HEK293 (cell line): ENCODE measurements at regions not wholly inside any gene's neighbourhood (a gene's known extent, or its start where the extent isn't known, plus 50 kb on each side); places are given as distances from the start of the nearest gene placed in this dataset.

ENCODE experiments used
- CTCF ChIA-PET: fragments of 350-600 bp; formaldehyde crosslinking; extraction: SDS; loops from one replicate; lab custom pipeline; 2021; ENCODE audit warnings: antibody characterized with exemption; lab: Yijun Ruan, JAX
- POLR2A ChIA-PET: fragments of 300-600 bp; formaldehyde crosslinking; extraction: SDS; loops from one replicate; lab custom pipeline; 2020; ENCODE audit warnings: antibody characterized with exemption, inconsistent platforms; lab: Yijun Ruan, JAX
- H3K27ac ChIP-seq: fragments of 200-500 bp; sonication (Bioruptor generic); 2 replicates; pipeline ENCODE4 v1.5.1; 2014; ENCODE audit warnings: low read depth, low read length, control low read depth, inconsistent platforms; ENCODE audit errors: extremely low read depth
- H3K36me3 ChIP-seq, 2 experiments: fragments of 200-500 bp in 1 of 2; sonication (Bioruptor generic) in 1 of 2; 1 replicate in 1 of 2; 2 replicates in 1 of 2; pipeline ENCODE4 v1.5.1; 2014 to 2017; ENCODE audit warnings: inconsistent platforms in 2 of 2, low read length in 2 of 2; ENCODE audit not compliant: control insufficient read depth in 2 of 2, insufficient read depth in 1 of 2
- H3K4me1 ChIP-seq: fragments of 200-500 bp; sonication (Bioruptor generic); 2 replicates; pipeline ENCODE4 v1.5.1; 2014; ENCODE audit warnings: mild to moderate bottlenecking, low read length, inconsistent platforms; ENCODE audit not compliant: control insufficient read depth, insufficient read depth
- H3K4me3 ChIP-seq: 2 replicates; pipeline ENCODE4 v1.5.1; 2011; ENCODE audit warnings: low read depth, mild to moderate bottlenecking, control low read depth, low read length, moderate library complexity
- H3K9me3 ChIP-seq: fragments of 200-500 bp; sonication (Bioruptor generic); 2 replicates; pipeline ENCODE4 v1.5.1; 2014; ENCODE audit warnings: low read depth, low read length, inconsistent platforms; ENCODE audit not compliant: control insufficient read depth, insufficient read depth
- GLIS2 ChIP-seq: fragments of 450-650 bp; formaldehyde crosslinking; IDR thresholded peaks from 2 replicates; pipeline ENCODE4 v1.5.1; 2016; ENCODE audit warnings: missing biosample characterization, missing genetic modification characterization
- REPIN1 ChIP-seq: fragments of 450-650 bp; formaldehyde crosslinking; IDR thresholded peaks from 2 replicates; pipeline ENCODE4 v1.5.1; 2017; ENCODE audit warnings: missing biosample characterization, missing genetic modification characterization, low read depth
- ZNF2 ChIP-seq: fragments of 450-650 bp; formaldehyde crosslinking; IDR thresholded peaks from 2 replicates; pipeline ENCODE4 v1.5.1; 2016; ENCODE audit warnings: missing biosample characterization, missing genetic modification characterization
- ZNF274 ChIP-seq, 2 experiments: fragments of 200-500 bp in 1 of 2; fragments of 450-650 bp in 1 of 2; sonication (Bioruptor generic) in 1 of 2; formaldehyde crosslinking in 1 of 2; IDR thresholded peaks; 2 replicates each; pipeline versions ENCODE4 v1.5.1 to v1.6.1; 2014 to 2016; ENCODE audit warnings: borderline replicate concordance in 1 of 2, inconsistent platforms in 1 of 2, low read length in 1 of 2, missing biosample characterization in 1 of 2, missing genetic modification characterization in 1 of 2
- ZNF311 ChIP-seq: fragments of 450-650 bp; formaldehyde crosslinking; IDR thresholded peaks from 2 replicates; pipeline ENCODE4 v1.5.1; 2017; ENCODE audit warnings: missing biosample characterization, missing genetic modification characterization, borderline replicate concordance
- ZNF37A ChIP-seq: fragments of 450-650 bp; IDR thresholded peaks from 2 replicates; pipeline ENCODE4 v1.5.1; 2018; ENCODE audit warnings: missing biosample characterization, missing genetic modification characterization
- ZNF544 ChIP-seq: fragments of 450-650 bp; formaldehyde crosslinking; IDR thresholded peaks from 2 replicates; pipeline ENCODE4 v1.5.0; 2017; ENCODE audit warnings: missing biosample characterization, missing genetic modification characterization
- ZNF621 ChIP-seq: fragments of 450-650 bp; formaldehyde crosslinking; IDR thresholded peaks from 2 replicates; pipeline ENCODE4 v1.5.1; 2017; ENCODE audit warnings: missing biosample characterization, missing genetic modification characterization
- ZNF654 ChIP-seq: fragments of 450-650 bp; formaldehyde crosslinking; IDR thresholded peaks from 2 replicates; pipeline ENCODE4 v1.5.1; 2016; ENCODE audit warnings: low read depth, missing biosample characterization, missing genetic modification characterization
- ZNF701 ChIP-seq: fragments of 450-650 bp; formaldehyde crosslinking; IDR thresholded peaks from 2 replicates; pipeline ENCODE4 v1.5.1; 2016; ENCODE audit warnings: missing biosample characterization, missing genetic modification characterization
- ZNF837 ChIP-seq: fragments of 450-650 bp; formaldehyde crosslinking; IDR thresholded peaks from 2 replicates; pipeline ENCODE4 v1.5.1; 2016; ENCODE audit warnings: missing biosample characterization, missing genetic modification characterization
- ZSCAN23 ChIP-seq: fragments of 450-650 bp; formaldehyde crosslinking; IDR thresholded peaks from 2 replicates; pipeline ENCODE4 v1.5.1; 2016; ENCODE audit warnings: missing biosample characterization, missing genetic modification characterization
- TF ChIP-seq, protein P1 (sequence below): fragments of 450-650 bp; formaldehyde crosslinking; IDR thresholded peaks from 2 replicates; pipeline ENCODE4 v1.5.1; 2016; ENCODE audit warnings: missing biosample characterization, missing genetic modification characterization
- TF ChIP-seq, protein P2 (sequence below): fragments of 450-650 bp; formaldehyde crosslinking; IDR thresholded peaks from 2 replicates; pipeline ENCODE4; 2016; ENCODE audit warnings: missing biosample characterization, missing genetic modification characterization
- TF ChIP-seq, protein P3 (sequence below): fragments of 450-650 bp; formaldehyde crosslinking; IDR thresholded peaks from 2 replicates; pipeline ENCODE4 v1.5.1; 2017; ENCODE audit warnings: missing biosample characterization, missing genetic modification characterization
- TF ChIP-seq, protein P4 (sequence below): fragments of 450-650 bp; formaldehyde crosslinking; IDR thresholded peaks from 2 replicates; pipeline ENCODE4 v1.5.1; 2016; ENCODE audit warnings: missing biosample characterization, missing genetic modification characterization
- TF ChIP-seq, protein P5 (sequence below): fragments of 450-650 bp; formaldehyde crosslinking; IDR thresholded peaks from 2 replicates; pipeline ENCODE4 v1.5.1; 2016; ENCODE audit warnings: missing biosample characterization, missing genetic modification characterization

DNA sequence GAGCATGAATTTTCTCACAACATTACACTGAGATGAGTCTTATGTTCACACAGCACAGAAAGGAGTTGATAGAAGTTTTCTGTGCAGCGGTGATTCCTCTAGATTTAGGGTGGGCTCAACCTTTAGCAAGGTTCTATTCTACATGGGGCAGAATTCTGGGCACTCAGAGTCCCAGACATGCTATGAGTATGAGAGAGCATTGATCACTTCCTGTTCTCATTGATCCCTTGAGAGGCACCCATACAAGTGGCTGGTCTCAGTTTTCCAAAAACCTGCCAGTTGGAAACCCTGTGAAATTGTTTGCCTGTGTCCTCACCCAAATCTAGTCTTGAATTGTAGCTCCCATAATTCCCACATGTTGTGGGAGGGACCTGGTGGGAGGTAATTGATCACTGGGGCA lies 112.5 kb upstream of the NR2F2 start (continued):
- TF ChIP-seq, protein P1, sequence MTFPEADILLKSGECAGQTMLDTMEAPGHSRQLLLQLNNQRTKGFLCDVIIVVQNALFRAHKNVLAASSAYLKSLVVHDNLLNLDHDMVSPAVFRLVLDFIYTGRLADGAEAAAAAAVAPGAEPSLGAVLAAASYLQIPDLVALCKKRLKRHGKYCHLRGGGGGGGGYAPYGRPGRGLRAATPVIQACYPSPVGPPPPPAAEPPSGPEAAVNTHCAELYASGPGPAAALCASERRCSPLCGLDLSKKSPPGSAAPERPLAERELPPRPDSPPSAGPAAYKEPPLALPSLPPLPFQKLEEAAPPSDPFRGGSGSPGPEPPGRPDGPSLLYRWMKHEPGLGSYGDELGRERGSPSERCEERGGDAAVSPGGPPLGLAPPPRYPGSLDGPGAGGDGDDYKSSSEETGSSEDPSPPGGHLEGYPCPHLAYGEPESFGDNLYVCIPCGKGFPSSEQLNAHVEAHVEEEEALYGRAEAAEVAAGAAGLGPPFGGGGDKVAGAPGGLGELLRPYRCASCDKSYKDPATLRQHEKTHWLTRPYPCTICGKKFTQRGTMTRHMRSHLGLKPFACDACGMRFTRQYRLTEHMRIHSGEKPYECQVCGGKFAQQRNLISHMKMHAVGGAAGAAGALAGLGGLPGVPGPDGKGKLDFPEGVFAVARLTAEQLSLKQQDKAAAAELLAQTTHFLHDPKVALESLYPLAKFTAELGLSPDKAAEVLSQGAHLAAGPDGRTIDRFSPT (tag by site-specific recombination): no peak
- TF ChIP-seq ZNF621 (tag by site-specific recombination): no peak
- TF ChIP-seq GLIS2 (tag by site-specific recombination): no peak
- no peak for TF ChIP-seq ZNF37A (tag by site-specific recombination)
- no peak for TF ChIP-seq ZNF701

DNA sequence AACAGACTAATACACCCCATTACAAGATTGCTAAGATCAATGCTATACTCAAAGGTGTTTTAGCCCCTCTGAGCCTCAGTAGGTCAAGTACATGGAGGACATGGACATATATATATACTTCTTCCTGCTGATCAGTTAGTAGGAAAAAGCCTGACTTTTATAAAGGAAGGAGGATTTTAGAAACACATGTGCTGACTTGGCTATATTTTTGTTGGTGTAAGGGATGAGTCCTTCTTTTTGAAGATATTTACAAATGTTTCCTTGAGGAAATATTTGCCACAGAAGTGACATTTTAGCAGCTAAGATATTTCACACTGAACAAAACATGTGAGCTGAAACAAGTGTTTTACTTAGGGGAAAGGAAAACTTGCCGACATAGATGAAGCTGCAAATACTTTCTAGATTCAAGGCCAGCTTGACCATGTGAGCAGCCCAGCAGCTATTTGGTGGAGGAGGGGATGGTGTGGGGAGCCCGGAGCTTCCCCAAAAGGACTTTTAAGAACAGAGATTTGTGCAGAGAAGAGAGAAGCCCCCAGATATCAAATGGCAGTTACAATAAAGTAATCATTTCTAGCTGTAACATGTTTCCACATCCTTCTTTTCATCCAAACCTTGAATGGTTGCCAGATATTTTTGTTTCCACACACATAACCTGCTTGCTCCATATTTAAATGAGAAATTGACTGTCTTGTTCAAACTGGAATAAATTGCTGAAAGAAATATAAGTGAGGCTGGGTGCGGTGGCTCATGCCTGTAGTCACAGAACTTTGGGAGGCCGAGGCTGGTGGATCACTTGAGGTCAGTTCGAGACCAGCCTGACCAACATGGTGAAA lies 111.7 kb upstream of the NR2F2 start:
- H3K27ac ChIP-seq: no peak overlapping the region
- H3K4me3 ChIP-seq: no peak overlapping the region
- ChIA-PET CTCF (no interaction called here), POLR2A (no interaction called here)
- no peaks in the 10 kb centered on the region for H3K4me1 ChIP-seq
- no peak for TF ChIP-seq ZNF311
- TF ChIP-seq ZNF2: no peak
- TF ChIP-seq REPIN1 (tag by site-specific recombination): no peak
- TF ChIP-seq, protein P2, sequence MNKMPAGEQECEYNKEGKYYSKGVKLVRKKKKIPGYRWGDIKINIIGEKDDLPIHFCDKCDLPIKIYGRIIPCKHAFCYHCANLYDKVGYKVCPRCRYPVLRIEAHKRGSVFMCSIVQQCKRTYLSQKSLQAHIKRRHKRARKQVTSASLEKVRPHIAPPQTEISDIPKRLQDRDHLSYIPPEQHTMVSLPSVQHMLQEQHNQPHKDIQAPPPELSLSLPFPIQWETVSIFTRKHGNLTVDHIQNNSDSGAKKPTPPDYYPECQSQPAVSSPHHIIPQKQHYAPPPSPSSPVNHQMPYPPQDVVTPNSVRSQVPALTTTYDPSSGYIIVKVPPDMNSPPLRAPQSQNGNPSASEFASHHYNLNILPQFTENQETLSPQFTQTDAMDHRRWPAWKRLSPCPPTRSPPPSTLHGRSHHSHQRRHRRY (tag by site-specific recombination): no peak
- TF ChIP-seq ZNF274 (IDR thresholded peaks at IDR 0.05; ENCODE audit: low read length): no peak
- TF ChIP-seq ZNF274 (tag by site-specific recombination; IDR thresholded peaks at IDR 0.05; ENCODE audit: borderline replicate concordance): no peak
- TF ChIP-seq ZNF837 (tag by site-specific recombination): no peak
- no peak for TF ChIP-seq ZNF654
- TF ChIP-seq, protein P3, sequence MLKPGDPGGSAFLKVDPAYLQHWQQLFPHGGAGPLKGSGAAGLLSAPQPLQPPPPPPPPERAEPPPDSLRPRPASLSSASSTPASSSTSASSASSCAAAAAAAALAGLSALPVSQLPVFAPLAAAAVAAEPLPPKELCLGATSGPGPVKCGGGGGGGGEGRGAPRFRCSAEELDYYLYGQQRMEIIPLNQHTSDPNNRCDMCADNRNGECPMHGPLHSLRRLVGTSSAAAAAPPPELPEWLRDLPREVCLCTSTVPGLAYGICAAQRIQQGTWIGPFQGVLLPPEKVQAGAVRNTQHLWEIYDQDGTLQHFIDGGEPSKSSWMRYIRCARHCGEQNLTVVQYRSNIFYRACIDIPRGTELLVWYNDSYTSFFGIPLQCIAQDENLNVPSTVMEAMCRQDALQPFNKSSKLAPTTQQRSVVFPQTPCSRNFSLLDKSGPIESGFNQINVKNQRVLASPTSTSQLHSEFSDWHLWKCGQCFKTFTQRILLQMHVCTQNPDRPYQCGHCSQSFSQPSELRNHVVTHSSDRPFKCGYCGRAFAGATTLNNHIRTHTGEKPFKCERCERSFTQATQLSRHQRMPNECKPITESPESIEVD (tag by site-specific recombination): no peak
- TF ChIP-seq, protein P4, sequence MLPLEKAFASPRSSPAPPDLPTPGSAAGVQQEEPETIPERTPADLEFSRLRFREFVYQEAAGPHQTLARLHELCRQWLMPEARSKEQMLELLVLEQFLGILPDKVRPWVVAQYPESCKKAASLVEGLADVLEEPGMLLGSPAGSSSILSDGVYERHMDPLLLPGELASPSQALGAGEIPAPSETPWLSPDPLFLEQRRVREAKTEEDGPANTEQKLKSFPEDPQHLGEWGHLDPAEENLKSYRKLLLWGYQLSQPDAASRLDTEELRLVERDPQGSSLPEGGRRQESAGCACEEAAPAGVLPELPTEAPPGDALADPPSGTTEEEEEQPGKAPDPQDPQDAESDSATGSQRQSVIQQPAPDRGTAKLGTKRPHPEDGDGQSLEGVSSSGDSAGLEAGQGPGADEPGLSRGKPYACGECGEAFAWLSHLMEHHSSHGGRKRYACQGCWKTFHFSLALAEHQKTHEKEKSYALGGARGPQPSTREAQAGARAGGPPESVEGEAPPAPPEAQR (tag by site-specific recombination): no peak
- no peak for TF ChIP-seq ZNF701
- H3K9me3 ChIP-seq: no peaks in the 10 kb centered on the region
- H3K36me3 ChIP-seq: no peaks in the 10 kb centered on the region

DNA sequence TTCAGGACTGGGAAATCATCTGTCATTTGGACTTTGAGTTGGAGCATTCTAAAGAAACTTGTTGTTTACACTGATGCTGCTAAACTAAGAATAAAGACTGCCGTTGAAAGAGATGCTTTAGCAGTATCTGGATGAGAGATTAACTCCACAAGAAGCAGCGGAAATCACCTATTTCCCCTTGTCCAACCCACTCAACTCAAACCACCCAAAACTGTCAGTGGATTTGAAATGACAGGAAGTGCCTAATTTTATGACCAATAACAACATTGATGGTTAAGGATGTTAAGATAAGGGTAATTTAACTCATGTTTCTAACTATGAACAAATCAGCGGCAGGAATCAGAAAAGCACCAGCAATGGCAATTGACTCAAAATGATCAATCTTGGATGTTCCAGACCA lies 110.8 kb upstream of the NR2F2 start:
- CTCF ChIA-PET: no interaction called here
- Histone ChIP-seq H3K4me1 (no peaks in the 10 kb centered on the region), H3K4me3 (no peak overlapping the region), H3K27ac (no peak overlapping the region), H3K9me3 (no peaks in the 10 kb centered on the region), H3K36me3 (no peaks in the 10 kb centered on the region)
- TF ChIP-seq ZNF544 (tag by site-specific recombination): no peak
- TF ChIP-seq, protein P5, sequence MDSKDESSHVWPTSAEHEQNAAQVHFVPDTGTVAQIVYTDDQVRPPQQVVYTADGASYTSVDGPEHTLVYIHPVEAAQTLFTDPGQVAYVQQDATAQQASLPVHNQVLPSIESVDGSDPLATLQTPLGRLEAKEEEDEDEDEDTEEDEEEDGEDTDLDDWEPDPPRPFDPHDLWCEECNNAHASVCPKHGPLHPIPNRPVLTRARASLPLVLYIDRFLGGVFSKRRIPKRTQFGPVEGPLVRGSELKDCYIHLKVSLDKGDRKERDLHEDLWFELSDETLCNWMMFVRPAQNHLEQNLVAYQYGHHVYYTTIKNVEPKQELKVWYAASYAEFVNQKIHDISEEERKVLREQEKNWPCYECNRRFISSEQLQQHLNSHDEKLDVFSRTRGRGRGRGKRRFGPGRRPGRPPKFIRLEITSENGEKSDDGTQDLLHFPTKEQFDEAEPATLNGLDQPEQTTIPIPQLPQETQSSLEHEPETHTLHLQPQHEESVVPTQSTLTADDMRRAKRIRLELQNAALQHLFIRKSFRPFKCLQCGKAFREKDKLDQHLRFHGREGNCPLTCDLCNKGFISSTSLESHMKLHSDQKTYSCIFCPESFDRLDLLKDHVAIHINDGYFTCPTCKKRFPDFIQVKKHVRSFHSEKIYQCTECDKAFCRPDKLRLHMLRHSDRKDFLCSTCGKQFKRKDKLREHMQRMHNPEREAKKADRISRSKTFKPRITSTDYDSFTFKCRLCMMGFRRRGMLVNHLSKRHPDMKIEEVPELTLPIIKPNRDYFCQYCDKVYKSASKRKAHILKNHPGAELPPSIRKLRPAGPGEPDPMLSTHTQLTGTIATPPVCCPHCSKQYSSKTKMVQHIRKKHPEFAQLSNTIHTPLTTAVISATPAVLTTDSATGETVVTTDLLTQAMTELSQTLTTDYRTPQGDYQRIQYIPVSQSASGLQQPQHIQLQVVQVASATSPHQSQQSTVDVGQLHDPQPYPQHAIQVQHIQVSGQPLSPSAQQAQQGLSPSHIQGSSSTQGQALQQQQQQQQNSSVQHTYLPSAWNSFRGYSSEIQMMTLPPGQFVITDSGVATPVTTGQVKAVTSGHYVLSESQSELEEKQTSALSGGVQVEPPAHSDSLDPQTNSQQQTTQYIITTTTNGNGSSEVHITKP: no peak
- TF ChIP-seq ZSCAN23: no peak
- POLR2A ChIA-PET: no interaction called here
